NCI-H2227 (cell line): ENCODE measurements at regions not wholly inside any gene's neighbourhood (a gene's known extent, or its start where the extent isn't known, plus 50 kb on each side); places are given as distances from the start of the nearest gene placed in this dataset.

Experiments used
- DNase-seq: peaks from one replicate; lab custom pipeline; 2025; ENCODE audit not compliant: unreplicated experiment; lab: John Stamatoyannopoulos, UW

DNA sequence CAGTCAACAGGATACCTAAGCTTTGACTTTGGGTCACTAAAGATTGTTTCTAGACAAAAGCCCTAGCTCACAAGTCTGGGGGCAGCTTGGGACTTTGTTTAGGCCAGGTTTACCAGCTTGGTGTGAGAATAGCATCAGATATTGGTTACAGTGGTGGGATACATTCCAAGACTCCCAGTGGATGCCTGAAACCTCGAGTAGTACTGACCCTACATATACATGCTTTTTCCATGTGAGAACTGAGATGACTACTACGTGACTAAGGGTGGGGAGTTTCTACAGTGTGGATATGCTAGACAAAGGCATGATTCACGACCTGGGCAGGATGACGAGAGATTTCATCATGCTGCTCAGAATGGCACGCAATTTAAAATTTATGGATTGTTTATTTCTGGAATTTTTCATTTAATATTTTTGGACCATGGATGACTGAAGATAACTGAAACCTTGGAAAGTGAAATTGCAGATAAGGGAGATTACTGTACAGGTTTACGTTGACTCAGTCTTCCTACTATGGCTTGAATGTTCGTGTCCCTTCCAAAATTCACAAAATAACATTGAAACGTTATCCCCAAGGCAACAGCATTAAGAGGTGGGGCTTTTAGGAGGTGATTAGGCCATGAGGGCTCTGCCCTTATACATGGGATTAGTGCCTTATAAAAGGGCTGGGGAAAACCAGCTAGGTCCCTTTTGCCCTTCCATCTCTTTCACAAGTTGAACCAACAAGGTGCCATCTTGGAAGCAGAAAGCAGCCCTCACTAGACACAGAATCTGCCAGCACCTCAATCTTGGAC, 50.2 kb upstream of the CTAGE1 start:
- DNase-seq: no peak

DNA sequence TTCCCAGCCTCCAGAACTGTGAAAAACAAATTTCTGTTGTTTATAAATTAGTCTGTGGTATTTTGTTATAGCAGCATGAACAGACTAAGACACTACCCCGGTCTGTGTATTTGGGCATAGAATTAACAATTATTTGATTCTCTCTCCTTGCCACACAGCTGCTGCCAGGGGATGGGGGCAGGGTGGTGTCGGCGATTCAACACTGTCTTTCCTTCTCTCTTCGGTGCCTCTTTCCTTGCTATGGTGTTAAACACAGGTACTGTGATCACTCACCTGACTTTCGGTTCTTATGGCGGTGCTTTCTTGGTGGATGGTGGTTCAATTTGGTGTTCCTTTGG, 50.8 kb upstream of the CTAGE1 start:
- no peak for DNase-seq

DNA sequence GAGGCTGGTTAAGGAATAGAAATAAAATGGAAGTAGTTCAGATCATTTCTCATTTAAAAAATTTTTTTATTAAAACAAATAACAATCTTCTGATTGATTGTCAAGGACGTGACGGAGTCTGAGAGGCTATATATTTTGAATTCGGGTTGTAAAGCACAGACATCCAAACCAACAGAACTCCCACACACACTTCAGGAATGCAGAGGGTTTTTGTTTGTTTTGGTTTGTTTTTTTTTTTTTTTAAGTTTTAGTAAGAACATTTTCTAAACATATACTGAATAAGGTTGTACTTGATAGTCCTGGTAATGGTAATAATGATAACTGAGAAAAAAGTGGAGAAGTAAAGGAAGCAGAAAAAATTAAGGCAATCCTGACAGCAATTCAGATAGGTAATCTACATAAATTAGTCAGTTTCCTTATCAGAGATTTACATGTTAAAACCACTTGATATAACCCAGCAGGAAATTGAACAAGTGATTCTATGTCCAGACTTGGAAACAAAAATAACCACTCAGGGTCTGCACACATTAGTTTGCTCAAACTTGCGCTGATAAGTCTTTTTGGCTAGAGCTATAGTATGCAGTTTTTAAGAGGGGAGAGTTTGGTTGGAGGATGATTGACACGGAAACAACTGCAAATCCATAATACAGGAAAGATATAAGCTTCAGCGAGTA, 51.5 kb upstream of the CTAGE1 start:
- no peak for DNase-seq

DNA sequence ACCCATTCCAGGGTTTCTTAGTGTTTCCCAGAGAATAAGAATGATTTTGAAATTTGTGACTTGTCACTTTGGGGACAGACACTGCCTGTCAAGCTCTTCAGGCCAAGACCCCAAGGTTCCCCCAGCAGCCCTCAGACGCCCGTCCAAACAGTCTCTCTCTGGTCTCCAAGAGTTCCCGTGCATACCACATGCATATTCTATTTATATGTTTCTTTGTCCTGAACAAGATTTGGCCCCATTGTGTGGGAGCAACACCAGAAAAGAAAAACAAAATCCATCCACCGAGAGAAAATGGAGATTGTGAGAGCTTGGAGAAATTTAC, 52.2 kb upstream of the CTAGE1 start:
- DNase-seq: no peak

DNA sequence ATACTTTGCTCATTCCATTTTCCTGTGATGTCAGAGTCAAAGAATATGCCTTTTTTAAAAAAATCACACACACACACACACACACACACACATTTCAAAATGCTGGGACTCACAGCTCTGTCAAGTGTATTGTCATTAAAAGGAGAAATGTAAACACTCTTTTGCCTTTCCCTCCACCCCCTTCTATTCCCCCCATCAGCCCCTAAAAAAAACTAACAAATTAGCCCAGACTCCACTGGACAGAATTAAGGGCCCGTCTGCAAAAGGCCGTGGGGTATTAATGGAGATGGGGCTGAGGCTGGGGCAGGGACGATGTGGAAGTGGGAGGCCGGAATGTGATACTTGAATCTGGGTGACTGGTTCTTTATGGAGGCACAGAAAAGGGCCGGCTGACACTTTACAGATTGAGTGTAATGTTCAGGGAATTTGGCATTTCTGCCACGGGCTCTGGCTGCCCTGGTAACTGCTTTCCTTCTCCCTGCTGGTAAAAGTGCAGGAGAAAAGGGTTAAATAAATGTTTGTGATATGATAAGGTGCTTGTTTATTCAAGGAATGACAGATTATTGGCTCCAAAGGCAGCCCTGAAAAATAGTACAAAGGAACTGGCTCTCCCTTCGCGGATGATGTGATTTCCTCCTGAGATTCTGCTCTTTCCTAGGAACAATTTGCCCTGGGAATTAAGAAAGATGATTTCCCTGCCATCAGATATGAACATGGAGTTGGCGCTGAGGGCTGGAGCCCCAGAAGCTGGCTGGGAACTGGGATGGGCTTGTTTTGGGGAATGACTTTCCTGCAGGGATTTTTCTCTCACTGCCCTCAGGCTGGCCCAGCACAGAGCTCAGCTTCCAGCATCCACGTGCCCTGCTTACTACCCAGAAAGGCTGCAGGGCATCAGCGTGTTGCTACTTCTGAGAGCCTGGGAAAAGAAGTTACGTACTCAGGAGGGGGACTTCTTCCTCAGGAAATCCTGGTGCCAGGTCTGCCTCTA, 52.8 kb upstream of the CTAGE1 start:
- no peak for DNase-seq

DNA sequence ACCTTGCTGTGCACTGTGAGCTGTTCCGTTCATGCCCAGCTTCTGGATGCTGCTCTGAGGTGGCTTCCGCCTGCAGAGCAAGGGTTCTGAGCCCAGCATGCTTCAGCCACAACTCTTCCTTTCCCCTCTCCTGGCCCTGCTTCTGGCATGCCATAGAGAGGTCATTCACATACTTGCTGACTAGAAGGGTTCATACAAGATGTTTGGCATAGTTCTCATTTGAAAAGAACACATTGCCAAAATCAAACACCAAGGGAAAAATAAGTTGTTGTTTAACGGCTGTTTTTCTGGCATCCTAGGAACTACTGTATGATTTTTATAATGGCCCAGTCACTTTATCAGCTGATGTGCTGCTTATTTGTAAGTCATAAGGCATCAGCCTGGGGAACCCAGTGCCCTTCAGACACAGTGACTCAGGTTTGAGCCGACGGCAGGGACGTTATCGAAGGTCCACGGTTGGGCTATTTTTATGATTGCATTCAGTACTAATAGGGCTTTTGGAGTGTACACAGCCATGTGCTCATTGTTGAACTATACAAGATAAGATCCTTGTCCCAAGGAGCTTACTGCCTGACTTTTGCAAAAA, 53.9 kb upstream of the CTAGE1 start:
- DNase-seq: no peak

DNA sequence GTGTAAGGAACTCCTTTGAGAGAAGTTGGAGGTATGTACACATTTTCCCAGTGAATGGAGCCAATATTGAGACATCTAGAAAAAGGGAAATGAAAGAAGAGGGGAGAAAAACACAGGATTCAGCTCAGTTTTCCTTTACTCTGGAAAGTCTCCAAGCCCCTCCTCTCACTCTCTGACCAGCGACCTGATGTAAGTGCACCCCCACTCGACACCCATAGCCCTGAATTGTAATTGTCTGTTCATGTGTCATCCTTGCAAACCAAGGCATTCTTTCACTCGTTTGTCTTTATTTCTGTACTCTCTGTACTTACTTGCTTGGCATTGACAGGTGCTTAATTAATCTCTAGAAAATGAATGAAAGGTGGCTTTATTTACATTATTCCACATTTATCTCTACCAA, 55.7 kb upstream of the CTAGE1 start:
- DNase-seq: no peak

DNA sequence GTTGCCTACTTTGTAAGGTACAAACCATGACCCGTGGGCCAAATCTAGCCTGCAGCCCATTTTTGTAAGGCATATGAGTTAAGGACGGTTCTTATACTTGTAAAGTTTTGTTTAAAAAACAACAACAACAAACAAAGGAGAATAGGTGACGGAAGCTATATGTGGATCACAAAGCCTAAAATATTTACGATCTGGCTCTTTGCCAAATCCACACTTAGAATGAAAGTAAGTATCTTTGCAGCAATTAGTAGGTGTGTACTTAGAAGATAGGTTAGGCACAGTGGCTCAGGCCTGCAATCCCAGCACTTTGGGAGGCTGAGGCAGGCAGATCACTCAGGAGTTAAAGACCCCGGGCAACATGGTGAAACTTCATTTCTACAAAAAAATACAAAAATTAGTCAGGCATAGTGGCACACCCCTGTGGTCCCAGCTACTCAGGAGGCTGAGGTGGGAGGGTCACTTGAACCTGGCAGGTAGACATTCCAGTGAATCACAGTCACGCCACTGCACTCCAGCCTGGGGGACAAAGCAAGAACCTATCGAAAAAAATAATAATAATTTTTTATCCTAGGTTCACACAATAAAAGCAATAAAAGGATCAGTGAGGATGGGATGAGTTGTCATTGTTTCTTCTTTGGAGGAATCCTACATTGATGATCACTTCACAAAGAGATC, 57.8 kb upstream of the CTAGE1 start:
- DNase-seq: no peak

DNA sequence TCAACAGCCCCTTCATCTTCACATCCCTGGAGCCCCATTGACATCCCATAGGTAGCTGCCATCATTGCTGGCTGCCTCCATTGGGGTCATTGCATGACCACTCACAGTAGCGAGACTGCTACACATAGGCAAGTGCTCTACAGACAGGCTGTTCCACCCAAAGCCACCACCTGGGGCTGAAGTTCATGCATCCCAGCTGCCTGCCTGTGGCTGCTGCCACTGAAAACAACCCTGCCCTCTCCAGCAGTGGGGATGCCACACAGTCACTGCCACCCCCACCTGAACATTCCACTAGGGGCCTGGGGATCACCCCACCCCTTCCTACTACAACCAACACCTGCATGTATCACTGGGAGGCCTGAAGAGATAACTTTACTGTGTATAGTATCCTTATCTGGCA, 59.5 kb upstream of the CTAGE1 start:
- DNase-seq: no peak

DNA sequence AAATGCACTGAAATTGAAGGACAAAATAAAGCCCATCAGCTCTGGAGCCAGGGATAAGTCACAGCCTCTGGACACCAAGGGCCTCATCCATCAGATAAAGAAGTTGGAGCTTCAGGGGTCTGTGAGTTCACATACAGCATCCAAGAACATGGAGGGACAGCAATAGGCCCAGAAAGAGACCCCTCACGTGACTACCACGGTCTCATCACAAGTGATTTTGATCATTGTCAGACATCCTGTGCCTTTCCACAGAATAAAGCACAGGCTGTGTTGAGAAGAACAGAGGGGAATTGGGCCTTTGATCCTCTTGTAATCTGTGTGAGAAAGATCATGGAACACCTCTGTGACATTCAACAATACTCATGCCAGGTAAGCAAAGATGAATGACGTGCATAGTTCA, 65.2 kb upstream of the CTAGE1 start:
- DNase-seq: no peak

DNA sequence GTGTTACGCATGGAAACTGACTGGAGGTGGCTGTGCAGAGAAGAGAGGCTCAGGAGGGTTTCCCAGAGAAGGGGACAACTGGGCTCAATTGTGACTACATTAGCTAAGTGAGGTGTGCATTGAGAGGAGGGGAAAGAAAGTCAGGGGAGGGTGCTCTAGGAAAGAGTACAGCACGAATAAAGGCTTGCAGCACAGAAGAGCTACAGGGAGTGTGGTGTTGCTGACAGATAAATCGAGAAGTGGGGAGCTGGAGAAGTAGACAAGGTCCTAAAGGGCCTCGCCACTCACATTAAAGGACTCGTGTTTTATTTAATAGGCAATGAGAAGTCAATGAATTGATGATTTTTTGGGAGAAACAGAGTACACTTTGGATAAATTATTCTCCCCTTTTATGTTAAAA, 65.7 kb upstream of the CTAGE1 start:
- no peak for DNase-seq

DNA sequence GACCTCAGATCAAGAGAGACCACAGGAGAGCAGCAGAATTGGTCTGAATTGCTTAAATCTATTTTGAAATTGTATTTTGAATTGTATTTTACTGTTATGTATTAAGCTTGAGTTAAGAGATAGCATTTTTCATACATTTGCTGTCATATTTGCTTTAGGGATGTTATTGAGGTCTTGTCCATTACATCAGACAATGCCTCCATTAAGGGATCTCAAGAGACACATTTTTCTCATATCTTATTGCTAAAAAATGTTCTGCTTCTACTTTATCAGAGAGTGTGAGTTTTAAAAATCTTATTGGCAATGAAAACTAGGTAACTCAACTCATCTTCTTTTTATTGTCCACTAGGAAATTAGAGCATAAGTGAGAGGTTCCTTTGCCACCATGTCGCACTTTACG, 66.8 kb upstream of the CTAGE1 start:
- DNase-seq: no peak

DNA sequence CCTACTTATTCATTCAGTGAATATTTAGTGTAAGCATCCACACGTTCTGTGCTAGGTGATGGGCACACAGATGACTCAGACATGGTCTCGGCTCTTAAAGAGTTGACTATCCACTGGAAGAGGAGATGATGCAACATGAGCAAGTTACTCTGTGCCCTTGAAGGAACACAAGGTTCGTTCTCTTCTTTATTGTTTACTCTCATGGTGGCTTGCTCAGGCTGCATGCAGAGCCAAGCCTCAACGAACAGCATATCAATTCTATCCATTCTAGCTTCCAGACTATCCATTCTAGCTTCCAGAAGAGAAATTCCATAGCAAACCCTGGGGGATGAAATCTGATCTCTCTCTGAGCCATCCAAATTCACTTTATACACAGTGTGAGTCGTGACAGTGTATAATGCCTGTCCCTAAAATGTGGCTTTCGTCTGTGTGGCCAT, 68.1 kb upstream of the CTAGE1 start:
- no peak for DNase-seq

DNA sequence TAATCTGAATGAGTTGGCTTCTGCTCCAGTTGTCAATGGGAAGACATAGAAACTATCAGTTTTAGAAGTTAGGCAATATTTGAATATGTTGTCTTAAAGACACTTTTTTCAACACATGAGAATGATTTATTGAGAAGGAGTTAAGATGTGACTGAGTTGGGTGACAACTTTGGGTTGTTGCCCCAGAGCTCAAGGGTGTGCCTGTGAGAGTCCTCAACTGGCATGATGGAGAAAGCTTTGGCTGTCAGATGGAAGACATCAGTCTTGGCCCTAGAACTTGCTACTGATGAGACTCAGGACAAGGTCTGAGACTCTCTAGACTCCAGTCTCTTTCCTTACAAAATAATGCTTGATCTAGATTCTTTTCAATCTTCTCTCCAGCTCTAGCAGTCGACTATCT, 69.0 kb upstream of the CTAGE1 start:
- DNase-seq: no peak

DNA sequence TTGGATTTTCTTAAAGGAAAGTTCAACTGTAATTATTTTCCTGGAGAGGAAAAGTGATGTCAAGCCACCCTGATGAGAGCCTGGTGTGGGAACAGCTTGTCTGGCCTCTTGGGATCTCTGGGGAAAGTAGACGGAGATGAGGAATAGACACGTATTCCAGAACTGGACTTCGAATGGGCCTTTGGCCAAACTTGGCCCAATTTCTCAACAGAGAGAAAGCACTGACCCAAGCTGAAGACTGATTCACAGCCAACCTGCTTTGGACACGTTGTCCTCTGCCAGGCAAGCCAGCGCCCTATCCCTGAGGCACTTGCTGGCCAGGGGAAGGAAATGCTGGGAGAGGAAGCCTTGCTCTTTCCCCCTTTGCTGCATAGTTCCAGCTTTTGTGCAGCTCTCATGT, 70.8 kb upstream of the CTAGE1 start:
- no peak for DNase-seq

DNA sequence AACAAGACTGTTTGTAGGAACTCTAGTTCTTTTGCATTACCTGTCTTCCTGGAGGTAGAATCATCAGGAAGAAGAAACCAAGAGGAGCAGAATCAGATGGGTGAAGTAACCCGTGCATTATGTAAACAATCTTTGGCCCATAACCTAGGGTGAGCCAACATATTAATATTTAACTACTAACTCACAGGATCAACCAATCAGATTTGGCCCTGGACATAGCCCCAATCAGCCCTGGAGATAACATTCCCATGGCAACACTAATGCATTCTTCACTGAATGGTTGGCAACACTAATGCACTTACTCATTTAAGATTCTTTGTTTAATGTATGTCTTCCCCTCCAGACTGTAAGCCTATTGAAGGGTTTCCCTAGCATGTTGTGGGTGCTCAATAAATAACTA, 72.0 kb upstream of the CTAGE1 start:
- no peak for DNase-seq

DNA sequence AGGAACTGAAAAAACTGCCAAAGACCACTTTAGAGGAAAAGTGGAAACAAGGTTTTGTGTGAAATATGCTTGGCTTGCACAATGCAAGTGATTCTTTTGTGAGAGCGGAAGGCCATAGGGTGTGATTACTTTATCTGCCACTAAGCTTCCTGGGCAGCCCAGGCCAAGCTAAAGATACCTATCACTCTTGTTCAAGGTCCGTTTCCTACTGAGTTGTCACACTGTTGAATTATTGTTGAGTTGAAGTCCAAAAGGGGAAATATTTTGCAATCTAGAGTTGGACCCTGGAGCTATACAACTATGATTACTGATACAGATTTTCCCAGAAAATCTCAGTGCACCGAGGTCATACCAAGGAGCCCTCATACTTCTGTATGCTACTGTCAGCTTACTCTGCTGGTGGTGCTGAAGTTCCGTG, 72.7 kb upstream of the CTAGE1 start:
- no peak for DNase-seq

DNA sequence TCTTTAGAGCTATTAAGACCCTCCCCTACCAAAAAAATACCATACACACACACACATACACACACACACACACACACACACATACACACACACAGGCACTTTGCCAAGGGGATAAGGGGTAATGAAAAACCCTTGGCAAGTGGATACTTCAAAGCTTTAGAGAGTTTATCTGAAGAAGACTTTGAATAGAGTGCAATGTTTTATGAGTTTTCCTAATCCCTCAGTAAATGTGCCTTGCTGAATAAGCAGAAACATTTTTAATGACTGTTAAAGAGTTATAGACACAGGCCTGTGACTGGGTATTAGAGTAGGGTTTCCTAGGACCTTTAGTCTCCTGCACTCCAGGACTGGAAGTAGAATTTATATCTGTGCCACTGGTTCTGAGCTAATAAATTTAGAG, 75.5 kb upstream of the CTAGE1 start:
- no peak for DNase-seq

DNA sequence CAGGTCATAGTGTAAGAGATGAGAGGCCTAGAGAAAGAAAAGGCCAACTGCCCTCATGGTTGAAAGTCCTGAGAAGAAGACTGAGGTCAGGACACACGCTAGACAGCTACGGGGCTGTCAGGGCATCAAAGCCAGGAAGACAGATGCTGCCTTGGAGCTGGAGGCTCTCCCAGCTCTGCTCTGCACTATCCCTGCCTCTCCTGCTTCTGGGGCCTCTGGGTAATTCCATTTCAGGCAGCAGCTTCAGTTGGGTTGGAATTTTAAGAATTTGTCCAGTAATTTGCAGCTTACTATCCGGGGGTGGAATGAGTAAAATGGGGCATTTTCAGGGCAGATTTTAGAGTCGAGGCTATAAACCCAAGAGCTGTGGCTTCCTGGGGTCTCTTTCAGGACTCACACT, 76.2 kb upstream of the CTAGE1 start:
- DNase-seq: no peak

DNA sequence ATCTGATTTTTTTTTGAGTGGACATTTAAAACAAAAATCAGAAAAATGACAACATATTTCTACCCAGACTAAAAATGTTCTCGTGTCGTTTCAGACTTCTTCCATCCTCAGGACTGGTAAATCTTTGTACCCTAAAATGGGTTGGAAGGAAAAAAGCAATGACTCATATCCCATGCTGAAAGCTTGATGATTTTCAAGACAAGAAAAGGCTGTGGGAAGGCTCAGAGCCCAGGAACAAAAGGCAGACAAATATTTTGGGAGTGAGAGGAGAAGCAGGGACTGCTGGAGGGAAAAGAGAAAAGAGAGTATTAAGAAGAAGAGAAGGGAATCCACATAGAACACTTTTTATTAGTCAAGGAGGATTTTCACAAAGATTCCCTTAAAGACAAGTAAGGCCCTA, 77.1 kb upstream of the CTAGE1 start:
- no peak for DNase-seq

DNA sequence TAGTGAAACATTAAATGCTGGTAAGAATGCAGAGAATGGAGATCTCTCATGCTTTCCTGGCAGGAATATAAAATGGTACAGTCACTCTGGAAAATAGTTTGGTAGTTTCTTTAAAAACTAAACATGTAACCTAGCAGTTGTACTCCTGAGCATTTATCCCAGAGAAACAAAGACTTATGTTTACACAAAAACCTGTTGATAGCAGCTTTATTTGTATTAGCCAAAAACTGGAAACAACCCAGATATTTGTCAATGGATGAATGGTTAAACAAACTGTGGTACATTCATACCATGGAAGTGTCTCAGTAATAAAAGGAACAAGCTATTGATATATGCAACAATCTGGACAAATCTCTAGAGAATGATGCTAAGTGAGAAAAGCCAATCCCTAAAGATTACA, 81.7 kb upstream of the CTAGE1 start:
- DNase-seq: no peak
